Liver (tissue), 3 donors: ENCODE measurements at regions not wholly inside any gene's neighbourhood (a gene's known extent, or its start where the extent isn't known, plus 50 kb on each side); places are given as distances from the start of the nearest gene placed in this dataset.

Source experiments
- CTCF ChIP-seq: fragments of 150-350 bp; IDR thresholded peaks from 2 replicates; pipeline ENCODE4 v1.5.1; 2017; ENCODE audit warnings: improper control_type of control experiment, low read depth, low read length; ENCODE audit not compliant: missing input control
- MAX ChIP-seq: IDR thresholded peaks from 2 replicates; pipeline ENCODE4 v1.6.1; 2016; ENCODE audit warnings: antibody characterized with exemption
- RAD21 ChIP-seq, 2 donors: IDR thresholded peaks; 2 replicates each; pipeline ENCODE4 v1.6.1; 2016; ENCODE audit warnings: antibody characterized with exemption in 2 of 2, mild to moderate bottlenecking in 2 of 2
- REST ChIP-seq: IDR thresholded peaks from 2 replicates; pipeline ENCODE4 v1.6.1; 2016; ENCODE audit warnings: antibody characterized with exemption, mild to moderate bottlenecking
- RXRA ChIP-seq, 2 donors: IDR thresholded peaks; 2 replicates each; pipeline ENCODE4 v1.6.1; 2017 to 2018; ENCODE audit warnings: antibody characterized with exemption in 2 of 2, mild to moderate bottlenecking in 1 of 2
- TAF1 ChIP-seq: conservative IDR thresholded peaks from 2 replicates; pipeline ENCODE4 v1.6.1; 2016; ENCODE audit warnings: antibody characterized with exemption, mild to moderate bottlenecking
- donor health status: healthy.
- donor health status: healthy.

- no peak for TF ChIP-seq CTCF
- no peak for TF ChIP-seq REST
- no peak for TF ChIP-seq RAD21 (IDR thresholded peaks at IDR 0.05)
- no peak for TF ChIP-seq RXRA (IDR thresholded peaks at IDR 0.05)
- no peak for TF ChIP-seq MAX
- no peak for TF ChIP-seq TAF1
Observed at GRCh38 chr4:15376145-15376544, 51.7 kb upstream of the C1QTNF7 start.
